GM10248 (cell line): ENCODE measurements at regions not wholly inside any gene's neighbourhood (a gene's known extent, or its start where the extent isn't known, plus 50 kb on each side); places are given as distances from the start of the nearest gene placed in this dataset.

ENCODE experiments used
- CTCF ChIA-PET: fragments of 300-600 bp; sonication (Branson Sonifier 250); formaldehyde crosslinking; extraction: SDS; loops from one replicate; lab custom pipeline; 2021; ENCODE audit warnings: antibody characterized with exemption; lab: Yijun Ruan, JAX
- POLR2A ChIA-PET: fragments of 350-650 bp; sonication (Branson Sonifier 250); formaldehyde crosslinking; extraction: SDS; loops from one replicate; lab custom pipeline; 2020; ENCODE audit warnings: antibody characterized with exemption; lab: Yijun Ruan, JAX
- DNase-seq: peaks from one replicate; pipeline ENCODE4 v3.0.0; 2012; ENCODE audit errors: extremely low spot score
- TF ChIP-seq, protein P1 (sequence below): IDR thresholded peaks from 2 replicates; pipeline ENCODE4 v1.5.1; 2012; ENCODE audit warnings: mild to moderate bottlenecking, low read depth; ENCODE audit errors: extremely low read depth, missing control alignments, control extremely low read depth

DNA sequence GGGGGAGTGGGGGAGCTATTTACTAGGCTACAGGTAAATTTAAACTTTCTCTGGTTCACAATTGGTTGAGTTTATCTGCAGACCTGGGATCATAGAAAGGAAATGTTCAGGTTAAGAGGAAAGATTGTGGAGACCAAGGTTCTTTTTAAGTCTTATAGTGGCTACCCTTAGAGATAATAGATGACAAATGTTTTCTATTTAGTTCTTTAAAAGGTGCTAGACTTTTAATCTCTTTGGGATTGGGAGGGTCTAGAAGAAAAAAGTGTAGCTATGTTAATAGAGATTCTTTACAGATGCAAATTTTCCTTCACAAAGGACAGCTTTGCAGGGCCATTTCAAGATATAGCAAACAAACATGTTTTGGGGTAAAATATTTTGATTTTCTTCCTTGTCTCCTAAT, 76.0 kb downstream of the TEX13C start:
- POLR2A ChIA-PET = no interaction called here

DNA sequence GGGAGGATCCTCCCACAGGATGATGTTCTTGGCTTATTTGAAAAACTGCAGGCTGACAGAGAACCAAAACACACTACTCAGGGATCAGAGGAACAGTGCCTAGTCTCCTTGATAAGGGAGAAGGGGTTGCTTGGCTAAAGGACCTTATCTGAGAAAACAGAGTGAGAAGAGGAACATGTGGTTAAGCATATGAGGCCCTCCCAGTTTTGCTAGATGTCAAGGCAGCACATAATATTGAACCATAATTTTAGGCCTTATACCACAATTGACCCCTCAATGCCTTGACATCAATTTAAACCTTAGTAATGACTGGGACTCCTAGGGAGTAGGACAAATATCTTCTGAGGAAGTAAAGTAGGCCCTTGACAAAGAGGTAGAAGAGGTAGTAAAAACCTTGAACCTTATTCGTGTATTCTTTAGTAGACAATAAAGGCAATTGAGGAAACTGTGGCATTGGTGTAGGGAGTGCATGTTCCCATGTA, 79.3 kb downstream of the TEX13C start:
- no peak for DNase-seq
- TF ChIP-seq, protein P1, sequence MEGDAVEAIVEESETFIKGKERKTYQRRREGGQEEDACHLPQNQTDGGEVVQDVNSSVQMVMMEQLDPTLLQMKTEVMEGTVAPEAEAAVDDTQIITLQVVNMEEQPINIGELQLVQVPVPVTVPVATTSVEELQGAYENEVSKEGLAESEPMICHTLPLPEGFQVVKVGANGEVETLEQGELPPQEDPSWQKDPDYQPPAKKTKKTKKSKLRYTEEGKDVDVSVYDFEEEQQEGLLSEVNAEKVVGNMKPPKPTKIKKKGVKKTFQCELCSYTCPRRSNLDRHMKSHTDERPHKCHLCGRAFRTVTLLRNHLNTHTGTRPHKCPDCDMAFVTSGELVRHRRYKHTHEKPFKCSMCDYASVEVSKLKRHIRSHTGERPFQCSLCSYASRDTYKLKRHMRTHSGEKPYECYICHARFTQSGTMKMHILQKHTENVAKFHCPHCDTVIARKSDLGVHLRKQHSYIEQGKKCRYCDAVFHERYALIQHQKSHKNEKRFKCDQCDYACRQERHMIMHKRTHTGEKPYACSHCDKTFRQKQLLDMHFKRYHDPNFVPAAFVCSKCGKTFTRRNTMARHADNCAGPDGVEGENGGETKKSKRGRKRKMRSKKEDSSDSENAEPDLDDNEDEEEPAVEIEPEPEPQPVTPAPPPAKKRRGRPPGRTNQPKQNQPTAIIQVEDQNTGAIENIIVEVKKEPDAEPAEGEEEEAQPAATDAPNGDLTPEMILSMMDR = no peak
- POLR2A ChIA-PET = no interaction called here
- CTCF ChIA-PET = no interaction called here

More for the DNA sequence above, 76.0 kb downstream of the TEX13C start:
- TF ChIP-seq, protein P1 = no peak
- CTCF ChIA-PET = no interaction called here
- DNase-seq = no peak

DNA sequence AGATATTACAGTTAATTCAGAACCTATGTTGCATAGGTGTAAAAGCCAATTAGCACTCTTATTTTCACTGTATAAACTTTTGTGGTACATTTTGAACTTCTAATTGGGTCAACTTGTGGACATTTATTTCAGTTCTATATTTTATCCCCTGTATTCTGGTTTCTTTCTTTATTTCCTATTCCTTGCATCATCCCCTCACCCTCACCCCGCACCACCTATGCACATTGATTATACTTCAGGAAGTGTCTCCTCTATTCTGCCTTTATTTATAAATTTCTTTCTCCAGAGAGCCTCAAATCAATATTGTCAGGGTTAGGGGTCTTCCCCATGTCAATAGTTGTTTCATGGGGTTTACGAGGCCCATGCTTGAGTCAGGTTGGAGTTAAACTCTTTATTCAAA, 83.1 kb downstream of the TEX13C start:
- DNase-seq = no peak
- TF ChIP-seq, protein P1 = no peak
- ChIA-PET POLR2A (no interaction called here), CTCF (no interaction called here)

DNA sequence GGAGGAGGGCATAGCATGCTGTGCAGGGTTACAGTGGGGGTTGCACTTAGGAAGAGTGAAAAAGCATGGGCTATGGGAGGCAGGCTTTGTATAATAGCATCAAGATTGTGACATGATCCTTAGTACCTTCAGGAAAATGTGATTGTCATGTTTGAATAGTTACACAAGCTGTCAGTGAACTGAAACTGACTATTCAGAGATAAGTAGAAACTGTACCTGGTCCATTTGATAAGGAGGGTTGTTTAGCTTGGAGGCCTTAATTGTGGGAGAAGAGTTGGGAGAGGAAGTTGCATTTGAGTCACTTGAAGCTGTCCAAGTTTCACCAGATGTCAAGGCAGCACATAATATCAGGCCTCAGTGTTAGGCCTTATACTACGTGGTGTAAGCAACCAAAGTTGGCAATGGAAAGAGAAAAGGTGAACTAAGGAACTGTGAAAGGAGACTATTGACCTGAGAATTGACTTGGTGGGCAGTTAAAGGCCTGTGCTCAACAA, 85.0 kb downstream of the TEX13C start:
- DNase-seq = no peak
- CTCF ChIA-PET = no interaction called here
- TF ChIP-seq, protein P1 = no peak
- POLR2A ChIA-PET = no interaction called here

DNA sequence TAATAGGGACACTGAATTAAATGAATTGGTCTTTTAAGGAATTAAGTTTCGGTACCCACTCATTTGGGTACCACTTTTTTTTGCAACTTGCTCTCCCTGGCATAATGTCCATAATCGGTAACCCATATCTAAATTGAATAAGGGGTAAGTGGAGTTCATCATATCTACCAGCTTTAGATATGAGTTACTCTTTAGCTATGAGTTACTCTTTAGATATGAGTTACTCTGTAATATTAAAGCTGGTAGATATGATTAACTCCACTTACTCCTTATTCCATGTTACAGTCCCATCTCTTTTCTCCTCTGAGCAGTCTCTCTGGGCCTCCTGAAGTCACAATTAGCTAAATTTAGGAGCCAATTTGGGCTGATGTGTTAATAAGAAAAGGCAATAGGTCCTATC, 85.7 kb downstream of the TEX13C start:
- TF ChIP-seq, protein P1 = no peak
- POLR2A ChIA-PET = no interaction called here
- CTCF ChIA-PET = no interaction called here
- no peak for DNase-seq

DNA sequence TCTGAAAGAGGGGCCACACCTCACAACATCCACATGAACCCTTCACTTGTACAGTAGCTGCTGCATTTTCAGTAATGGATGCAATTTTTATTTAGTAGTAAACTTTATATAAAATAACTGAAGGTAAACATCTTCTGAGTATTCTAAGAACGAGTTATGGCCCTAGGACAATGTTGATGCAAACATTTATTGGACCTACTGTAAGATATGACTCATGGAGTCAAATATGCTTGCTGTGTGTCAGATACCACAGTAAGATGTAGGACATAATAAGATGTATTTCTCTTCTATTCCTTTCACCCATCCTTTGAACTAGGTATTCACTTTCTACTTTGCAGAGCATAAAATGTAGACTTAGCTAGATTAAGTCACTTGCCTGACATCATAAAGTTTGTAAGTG, 87.6 kb downstream of the TEX13C start:
- POLR2A ChIA-PET = no interaction called here
- DNase-seq = no peak
- TF ChIP-seq, protein P1 = no peak
- CTCF ChIA-PET = no interaction called here
